ENCODE measurements at regions not wholly inside any gene's neighbourhood (a gene's known extent, or its start where the extent isn't known, plus 50 kb on each side); places are given as distances from the start of the nearest gene placed in this dataset.
A peak's percentile ranks its signal among the peaks of the same experiment; 100 is the strongest.
"Not testable (repeated sequence)": the region's sequence is repeated elsewhere in the genome, so short reads cannot be mapped to it uniquely, and the experiment has no call there.

DNA sequence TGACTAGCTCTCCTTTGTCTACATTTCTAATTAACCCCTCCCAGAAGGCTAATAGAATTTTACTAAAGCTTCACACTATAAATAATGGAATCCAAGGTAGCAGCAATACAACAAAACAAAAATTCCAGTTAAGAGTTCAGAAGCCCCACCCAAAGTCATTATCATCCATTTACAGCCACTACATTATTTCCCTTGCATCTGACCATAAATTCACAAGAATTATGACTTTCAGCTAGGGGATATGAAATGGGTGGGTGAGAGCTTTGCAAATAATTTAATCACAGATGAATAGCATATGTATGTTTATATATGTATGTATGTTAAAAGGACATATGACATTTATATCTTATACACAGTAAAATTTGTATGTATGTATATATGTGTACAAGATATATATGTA is 65.3 kb upstream of the PTGDR start:
- no peak for DNase-seq (ENCODE audit: low spot score)

DNA sequence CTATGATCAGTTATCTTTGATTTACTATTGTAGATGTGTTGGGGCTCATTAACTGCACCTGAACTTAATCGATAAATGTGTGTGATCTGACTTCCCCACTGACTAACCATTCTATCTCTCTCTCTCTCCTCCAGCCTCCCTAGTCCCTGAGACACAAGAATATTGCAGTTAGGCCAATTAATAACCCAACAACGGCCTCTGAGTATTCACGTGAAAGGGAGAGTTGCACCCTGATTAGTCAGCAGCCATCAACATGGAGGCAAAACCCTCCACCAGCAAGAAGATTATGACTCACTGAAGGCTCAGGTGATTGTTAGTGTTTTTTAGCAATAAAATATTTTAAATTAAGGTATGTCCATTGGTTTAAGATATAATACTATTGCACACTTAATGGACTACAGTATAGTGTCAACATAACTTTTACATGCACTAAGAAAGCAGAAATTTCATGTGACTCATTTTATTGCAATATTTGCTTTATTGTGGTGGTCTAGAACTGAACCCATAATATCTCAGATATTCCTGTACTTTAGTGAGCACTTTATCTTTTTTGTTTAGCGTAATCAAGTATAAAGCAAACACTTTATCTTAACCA is 77.1 kb upstream of the PTGDR start:
- DNase-seq (ENCODE audit: low spot score): no peak

DNA sequence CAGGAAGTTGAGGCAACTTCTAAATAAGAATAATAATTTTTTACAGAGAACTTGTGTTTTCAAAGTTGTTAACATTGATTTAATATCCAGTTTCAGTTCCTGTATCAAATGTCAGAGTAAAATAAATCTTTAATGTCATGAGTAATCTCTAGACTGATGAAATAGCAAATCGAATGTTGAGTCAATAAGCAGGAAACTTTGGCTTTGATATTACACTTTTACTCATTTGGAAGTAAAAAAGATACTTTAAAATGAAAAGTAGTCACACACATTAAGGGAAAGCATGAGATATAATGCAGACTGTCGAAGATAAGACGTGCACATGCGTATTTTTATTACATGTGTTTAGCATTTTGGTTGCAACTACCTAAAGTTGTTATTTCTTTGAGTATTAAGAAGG is 78.2 kb upstream of the PTGDR start:
- no peak for DNase-seq (ENCODE audit: low spot score)

DNA sequence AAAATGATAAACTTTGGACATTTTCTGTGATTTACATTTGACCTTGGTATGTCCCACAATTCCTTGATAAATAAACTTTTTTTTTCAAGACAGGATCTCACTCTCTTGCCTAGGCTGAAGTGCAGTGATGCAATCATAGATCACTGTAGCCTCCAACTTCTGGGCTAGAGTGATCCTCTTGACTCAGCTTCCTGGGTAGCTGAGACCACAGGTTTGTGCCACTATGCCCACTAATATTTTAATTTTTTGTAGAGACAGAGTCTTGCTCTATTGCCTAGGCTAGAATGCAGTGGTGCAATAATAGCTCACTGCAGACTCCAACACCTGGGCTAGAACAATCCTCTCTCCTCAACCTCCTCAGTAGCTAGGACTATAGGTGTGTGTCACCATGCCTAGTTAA is 79.1 kb upstream of the PTGDR start:
- DNase-seq (ENCODE audit: low spot score): no peak

GRCh38 chr14:52185178-52185577 is 82.3 kb upstream of the PTGDR start:
- no peak for DNase-seq (ENCODE audit: low spot score)

GRCh38 chr14:52182853-52183252 is 84.6 kb upstream of the PTGDR start:
- DNase-seq (ENCODE audit: low spot score): no peak

- DNase-seq (ENCODE audit: low spot score): no peak
Measured at GRCh38 chr14:52179141-52179790, 88.2 kb upstream of the PTGDR start.

GRCh38 chr14:52175982-52176502 is 91.5 kb upstream of the PTGDR start:
- no peak for DNase-seq (ENCODE audit: low spot score)

GRCh38 chr14:52171932-52172331 is 95.6 kb upstream of the PTGDR start:
- DNase-seq (ENCODE audit: low spot score): not testable (repeated sequence)

GRCh38 chr14:52166822-52167221 is 98.0 kb upstream of the NID2 start:
- DNase-seq (ENCODE audit: low spot score): no peak

GRCh38 chr14:52155651-52156213 is 86.9 kb upstream of the NID2 start:
- DNase-seq (ENCODE audit: low spot score): no peak

DNA sequence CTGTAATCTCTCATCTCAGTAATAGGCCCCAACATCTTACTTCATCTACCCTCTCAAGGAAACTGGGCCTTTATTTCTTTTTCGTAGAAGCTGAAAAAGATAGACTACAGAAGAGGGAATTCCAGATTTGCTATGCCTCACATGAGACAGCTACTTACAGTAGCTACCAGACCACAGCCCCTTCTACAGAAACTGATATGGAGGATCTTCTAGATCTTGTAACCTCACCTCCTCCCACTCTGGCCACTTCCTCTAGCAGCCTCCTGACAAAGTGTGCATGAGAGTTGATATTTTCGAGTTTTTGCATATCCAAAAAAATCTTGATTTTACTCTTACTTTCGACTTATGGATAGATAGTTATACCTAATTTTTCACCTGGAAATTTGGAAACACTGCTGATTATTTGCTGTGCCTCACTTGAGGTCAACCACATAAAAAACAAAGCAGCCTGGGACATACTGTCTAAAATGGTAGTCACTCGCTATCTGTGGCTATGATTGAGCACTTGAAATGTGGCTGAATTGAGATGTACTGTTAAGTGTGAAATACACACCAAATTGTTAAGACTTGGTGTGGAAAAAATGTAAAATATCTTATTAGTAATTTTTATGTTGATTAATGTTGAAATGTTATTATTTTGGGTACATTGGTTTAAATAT is 86.3 kb upstream of the NID2 start:
- DNase-seq (ENCODE audit: low spot score): no peak

DNA sequence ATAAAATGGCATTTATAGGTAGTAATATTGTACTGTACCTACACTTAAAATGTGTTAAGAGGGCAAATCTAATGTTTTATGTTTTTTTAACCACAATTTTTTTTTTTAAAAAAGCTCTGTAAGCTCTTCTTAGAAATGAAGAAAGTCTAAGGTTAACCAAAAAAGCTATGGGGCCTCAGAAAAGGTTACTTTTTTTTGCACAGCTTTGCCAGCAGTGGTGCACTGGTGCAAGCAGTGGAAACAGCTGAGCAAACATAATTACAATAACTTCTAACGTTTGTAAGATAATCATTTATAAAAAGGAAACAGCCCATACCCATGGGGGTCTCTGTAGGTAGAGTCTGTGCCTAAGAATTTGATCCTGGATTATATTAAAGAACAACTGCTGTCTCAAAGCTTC is 85.1 kb upstream of the NID2 start:
- DNase-seq (ENCODE audit: low spot score): no peak

- DNase-seq (ENCODE audit: low spot score): no peak
Measured at GRCh38 chr14:52150162-52150561, 81.3 kb upstream of the NID2 start.

- DNase-seq (ENCODE audit: low spot score): no peak
Measured at GRCh38 chr14:52148371-52148770, 79.5 kb upstream of the NID2 start.

DNA sequence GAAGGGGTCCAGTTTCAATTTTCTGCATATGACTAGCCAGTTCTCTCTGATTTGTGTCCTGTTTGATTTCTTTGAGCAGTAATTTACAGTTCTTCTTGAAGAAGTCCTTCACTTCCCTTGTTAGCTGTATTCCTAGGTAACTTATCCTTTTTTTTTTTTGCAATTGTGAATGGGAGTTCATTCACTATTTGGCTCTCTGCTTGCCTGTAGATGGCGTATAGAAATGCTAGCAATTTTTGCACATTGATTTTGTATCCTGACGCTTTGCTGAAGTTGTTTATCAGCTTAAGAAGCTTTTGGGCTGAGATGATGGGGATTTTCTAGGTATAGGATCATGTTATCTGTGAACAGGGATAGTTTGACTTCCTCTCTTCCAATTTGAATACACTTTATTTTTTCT is 77.6 kb upstream of the NID2 start:
- DNase-seq (ENCODE audit: low spot score): no peak

DNA sequence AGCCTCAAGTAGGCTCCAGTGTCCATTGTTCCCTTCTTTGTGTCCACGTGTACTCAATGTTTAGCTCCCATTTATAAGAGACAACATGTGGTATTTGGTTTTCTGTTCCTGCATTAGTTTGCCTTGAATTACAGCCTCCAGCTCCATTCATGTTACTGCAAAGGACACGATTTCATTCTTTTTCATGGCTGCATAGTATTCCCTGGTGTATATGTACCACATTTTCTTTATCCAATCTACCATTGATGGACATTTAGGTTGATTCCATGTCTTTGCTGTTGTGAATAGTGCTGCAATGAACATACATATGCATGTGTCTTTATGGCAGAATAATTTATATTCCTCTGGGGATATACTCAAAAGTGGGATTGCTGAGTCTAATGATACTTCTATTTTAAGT is 75.2 kb upstream of the NID2 start:
- DNase-seq (ENCODE audit: low spot score): not testable (repeated sequence)

GRCh38 chr14:52142504-52142903 is 73.6 kb upstream of the NID2 start:
- no peak for DNase-seq (ENCODE audit: low spot score)

DNA sequence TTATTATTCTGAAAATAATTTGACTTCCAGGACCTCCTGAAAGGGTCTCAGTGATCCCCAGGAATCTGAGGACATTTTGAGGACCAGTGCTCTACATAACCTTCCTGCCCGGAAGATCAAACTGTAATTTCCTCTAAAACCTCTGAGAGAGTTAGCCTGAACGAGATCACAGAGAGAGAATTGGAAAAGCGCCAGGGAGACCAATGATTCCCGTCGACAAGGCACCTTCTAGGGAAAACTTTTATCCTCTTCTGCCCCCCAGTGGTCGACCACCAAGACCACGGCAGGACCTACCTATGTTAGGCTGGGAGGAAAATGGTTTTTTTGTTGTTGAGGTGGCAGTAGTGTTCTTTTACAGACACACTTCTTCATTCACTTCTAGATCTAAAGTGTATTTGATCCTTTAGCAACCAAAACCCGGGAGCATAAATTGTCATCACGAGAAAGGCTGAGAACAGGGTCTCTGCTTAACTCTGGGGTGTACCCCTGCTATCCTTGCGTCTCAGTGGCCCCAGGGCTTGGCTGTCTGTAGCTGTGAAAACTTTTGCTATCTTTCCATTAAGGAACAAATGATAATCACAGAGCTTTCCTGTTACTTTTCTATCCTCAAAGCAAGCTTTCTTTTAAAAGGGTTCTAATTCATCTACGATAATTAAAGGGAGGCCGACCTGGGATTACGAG is 62.9 kb upstream of the NID2 start:
- DNase-seq (ENCODE audit: low spot score): peak; percentile 87

- DNase-seq (ENCODE audit: low spot score): no peak
Measured at GRCh38 chr14:52129721-52130120, 60.9 kb upstream of the NID2 start.

DNA sequence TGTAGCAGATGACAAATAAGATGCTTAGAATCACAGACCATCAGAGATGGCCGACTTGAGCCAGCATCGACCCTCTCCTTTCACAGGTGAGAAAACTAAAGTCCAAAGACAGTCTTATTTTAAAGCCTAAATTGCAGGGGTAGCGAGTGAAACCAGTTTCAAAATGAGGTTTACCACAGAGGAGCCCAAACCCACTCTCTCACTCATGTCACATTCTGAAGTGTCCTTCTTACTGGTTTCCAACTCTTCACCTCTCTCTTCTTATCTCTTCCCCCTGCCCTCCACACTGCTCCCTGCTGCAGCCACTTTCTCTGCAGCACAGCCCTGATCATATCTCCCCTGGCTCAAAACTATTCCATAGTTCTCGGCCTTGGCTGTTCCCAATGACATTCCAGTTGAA is 57.0 kb upstream of the NID2 start:
- DNase-seq (ENCODE audit: low spot score): no peak

Measured in Ammon's horn (tissue), 1 donor.